D721Med (cell line): ENCODE measurements at regions not wholly inside any gene's neighbourhood (a gene's known extent, or its start where the extent isn't known, plus 50 kb on each side); places are given as distances from the start of the nearest gene placed in this dataset.

Experiments
- DNase-seq: peaks from one replicate; pipeline ENCODE4 v3.0.0; 2011; ENCODE audit warnings: low spot score; ENCODE audit not compliant: insufficient read length
- FAIRE-seq: peaks from 2 replicates; lab custom pipeline; 2011; peaks lifted over from hg19 to GRCh38; lab: Jason Lieb, UNC
- CTCF ChIP-seq: IDR thresholded peaks from 2 replicates; pipeline ENCODE4 v1.5.1; 2012; ENCODE audit warnings: mild to moderate bottlenecking, control low read depth; ENCODE audit not compliant: insufficient read depth; ENCODE audit errors: missing control alignments

- no peak for DNase-seq
- no peak for TF ChIP-seq CTCF
- FAIRE-seq = no peak
Measured at GRCh38 chr2:126299469-126299976, 356.4 kb upstream of the GYPC start.

GRCh38 chr2:126300348-126300747 is 355.6 kb upstream of the GYPC start:
- no peak for FAIRE-seq
- TF ChIP-seq CTCF = no peak
- no peak for DNase-seq

- FAIRE-seq (no peak), DNase-seq (no peak)
- TF ChIP-seq CTCF = no peak
Measured at GRCh38 chr2:126302043-126302442, 353.9 kb upstream of the GYPC start.

- no peak for TF ChIP-seq CTCF
- no peak for DNase-seq
- FAIRE-seq = no peak
Measured at GRCh38 chr2:126303113-126303512, 352.8 kb upstream of the GYPC start.

- DNase-seq (no peak), FAIRE-seq (no peak)
Measured at GRCh38 chr2:126304154-126304553, 351.8 kb upstream of the GYPC start.

GRCh38 chr2:126306539-126306938 is 349.4 kb upstream of the GYPC start:
- no peak for TF ChIP-seq CTCF
- DNase-seq (no peak), FAIRE-seq (no peak)

More at GRCh38 chr2:126304154-126304553, 351.8 kb upstream of the GYPC start:
- TF ChIP-seq CTCF = no peak

- FAIRE-seq = no peak
- no peak for TF ChIP-seq CTCF
- no peak for DNase-seq
Measured at GRCh38 chr2:126307740-126308139, 348.2 kb upstream of the GYPC start.
